A549 (cell line): ENCODE measurements at regions not wholly inside any gene's neighbourhood (a gene's known extent, or its start where the extent isn't known, plus 50 kb on each side); places are given as distances from the start of the nearest gene placed in this dataset.

Experiments
- ATAC-seq, 2 experiments: fragments of 200-7000 bp in 1 of 2; fragments of >200 bp in 1 of 2; cut with Nextera tagmentation in 1 of 2; cut with Tn5 transposase in 1 of 2; 3 replicates each; pipeline versions ENCODE4 v1.8.0 to v1.9.1; 2018 to 2020; ENCODE audit warnings: mild to moderate bottlenecking in 1 of 2, moderate library complexity in 1 of 2
- CTCF ChIA-PET: fragments of 300-600 bp; sonication (Branson Sonifier 250); formaldehyde crosslinking; extraction: SDS; loops from one replicate; lab custom pipeline; 2021; ENCODE audit warnings: antibody characterized with exemption, inconsistent platforms; lab: Yijun Ruan, JAX
- POLR2A ChIA-PET: fragments of 350-600 bp; formaldehyde crosslinking; extraction: SDS; loops from one replicate; lab custom pipeline; 2021; ENCODE audit warnings: antibody characterized with exemption, inconsistent platforms; lab: Yijun Ruan, JAX
- DNase-seq, 2 experiments: peaks; one replicate each; pipeline versions ENCODE4 v3.0.0 to v3.0.0-alpha.2; 2011 to 2016; ENCODE audit warnings: low read depth in 1 of 2, low spot score in 1 of 2
- FAIRE-seq: peaks from 2 replicates; lab custom pipeline; 2011; peaks lifted over from hg19 to GRCh38; lab: Jason Lieb, UNC
- H3K27ac ChIP-seq, 2 experiments: fragments of >200 bp; sonication (Bioruptor Twin); formaldehyde crosslinking; 3 replicates each; pipeline ENCODE4 v1.5.1; 2016 to 2017
- H3K4me1 ChIP-seq: fragments of >200 bp; sonication (Bioruptor Twin); formaldehyde crosslinking; 3 replicates; pipeline ENCODE4 v1.6.1; 2016
- H3K4me2 ChIP-seq: fragments of >200 bp; sonication (Bioruptor Twin); formaldehyde crosslinking; 3 replicates; pipeline ENCODE4 v1.6.1; 2016
- H3K4me3 ChIP-seq: fragments of >200 bp; sonication (Bioruptor Twin); formaldehyde crosslinking; 3 replicates; pipeline ENCODE4 v1.5.1; 2016
- H3K9me3 ChIP-seq: fragments of >200 bp; sonication (Bioruptor Twin); formaldehyde crosslinking; 3 replicates; pipeline ENCODE4 v1.6.1; 2016
- CEBPB ChIP-seq, 2 experiments: fragments of >200 bp in 1 of 2; sonication (Bioruptor Twin) in 1 of 2; formaldehyde crosslinking in 1 of 2; IDR thresholded peaks; 2 replicates each; pipeline ENCODE4 v1.6.1; 2012 to 2016
- CTCF ChIP-seq: fragments of >200 bp; sonication (Bioruptor Twin); formaldehyde crosslinking; IDR thresholded peaks from 3 replicates; pipeline ENCODE4 v1.5.1; 2016
- EHF ChIP-seq: fragments of 250-450 bp; sonication (Bioruptor Pico); IDR thresholded peaks from 2 replicates; pipeline ENCODE4 v1.5.0; 2020; ENCODE audit warnings: mild to moderate bottlenecking
- FOXS1 ChIP-seq: fragments of 250-450 bp; sonication (Bioruptor Pico); IDR thresholded peaks from 2 replicates; pipeline ENCODE4 v1.5.0; 2020; ENCODE audit warnings: mild to moderate bottlenecking, moderate library complexity
- GATA3 ChIP-seq: IDR thresholded peaks from 2 replicates; pipeline ENCODE4 v1.6.1; 2012; ENCODE audit warnings: borderline replicate concordance
- HMGXB4 ChIP-seq: fragments of 250-450 bp; sonication (Bioruptor Pico); IDR thresholded peaks from 2 replicates; pipeline ENCODE4 v1.5.0; 2021; ENCODE audit warnings: mild to moderate bottlenecking, moderate library complexity, borderline replicate concordance
- HOXA7 ChIP-seq: fragments of 250-450 bp; sonication (Bioruptor Pico); IDR thresholded peaks from 2 replicates; pipeline ENCODE4 v1.5.0; 2020; ENCODE audit warnings: mild to moderate bottlenecking, moderate library complexity
- HOXB5 ChIP-seq: fragments of 250-450 bp; sonication (Bioruptor Pico); IDR thresholded peaks from 2 replicates; pipeline ENCODE4 v1.5.0; 2020; ENCODE audit warnings: mild to moderate bottlenecking, moderate library complexity
- JUN ChIP-seq, 2 experiments: fragments of >200 bp; sonication (Bioruptor Twin); formaldehyde crosslinking; IDR thresholded peaks; 2 replicates in 1 of 2; 3 replicates in 1 of 2; pipeline ENCODE4 v1.6.1; 2016 to 2017
- KDM5A ChIP-seq: fragments of 200-600 bp; sonication (generic); IDR thresholded peaks from 2 replicates; pipeline ENCODE4 v1.6.1; 2016; ENCODE audit warnings: antibody characterized with exemption, mild to moderate bottlenecking
- MAZ ChIP-seq: fragments of 150-350 bp; IDR thresholded peaks from 2 replicates; pipeline ENCODE4 v1.6.1; 2014; ENCODE audit warnings: antibody characterized with exemption, low read depth, low read length, borderline replicate concordance
- NFE2L2 ChIP-seq: fragments of 150-350 bp; conservative IDR thresholded peaks from 2 replicates; pipeline ENCODE4 v1.6.1; 2014; ENCODE audit warnings: low read length
- NPAS2 ChIP-seq: fragments of 250-450 bp; sonication (Bioruptor Pico); IDR thresholded peaks from 2 replicates; pipeline ENCODE4 v1.8.0; 2022; ENCODE audit warnings: mild to moderate bottlenecking, moderate library complexity, borderline replicate concordance
- POLR2AphosphoS2 ChIP-seq: conservative IDR thresholded peaks from 2 replicates; pipeline ENCODE4 v1.6.1; 2012; ENCODE audit warnings: low read length, improper control_type of control experiment, inconsistent platforms
- RAD21 ChIP-seq, 2 experiments: fragments of >200 bp in 1 of 2; sonication (Bioruptor Twin) in 1 of 2; formaldehyde crosslinking in 1 of 2; IDR thresholded peaks in 1 of 2; conservative IDR thresholded peaks in 1 of 2; 2 replicates in 1 of 2; 3 replicates in 1 of 2; pipeline ENCODE4 v1.6.1; 2012 to 2018; ENCODE audit warnings: inconsistent platforms in 1 of 2
- RARB ChIP-seq: fragments of 250-450 bp; sonication (Bioruptor Pico); IDR thresholded peaks from 2 replicates; pipeline ENCODE4 v1.8.0; 2021; ENCODE audit warnings: mild to moderate bottlenecking, moderate library complexity
- RNF2 ChIP-seq: fragments of 200-600 bp; sonication (generic); IDR thresholded peaks from 2 replicates; pipeline ENCODE4 v1.6.1; 2016; ENCODE audit warnings: low read depth, mild to moderate bottlenecking, antibody characterized with exemption, moderate library complexity, borderline replicate concordance
- SREBF2 ChIP-seq: fragments of 450-650 bp; IDR thresholded peaks from 2 replicates; pipeline ENCODE4 v1.6.1; 2014; ENCODE audit warnings: mild to moderate bottlenecking, moderate library complexity
- USF2 ChIP-seq: fragments of 450-650 bp; IDR thresholded peaks from 2 replicates; pipeline ENCODE4 v1.6.1; 2014; ENCODE audit warnings: antibody characterized with exemption
- ZC3H11A ChIP-seq: fragments of 450-650 bp; IDR thresholded peaks from 2 replicates; pipeline ENCODE4 v1.6.1; 2014; ENCODE audit warnings: antibody characterized with exemption, mild to moderate bottlenecking
- ZFP36 ChIP-seq: fragments of 450-650 bp; IDR thresholded peaks from 2 replicates; pipeline ENCODE4 v1.6.1; 2014; ENCODE audit warnings: borderline replicate concordance; ENCODE audit not compliant: partially characterized antibody
- ZNF302 ChIP-seq: fragments of 250-450 bp; sonication (Bioruptor Pico); IDR thresholded peaks from 2 replicates; pipeline ENCODE4 v1.9.0; 2021; ENCODE audit warnings: inconsistent platforms, mild to moderate bottlenecking, moderate library complexity
- WGBS: methylation state at CpG from one replicate; pipeline ENCODE4 v1.1.6; 2017; ENCODE audit errors: missing lambda C conversion rate; 5-methylcytosine and 5-hydroxymethylcytosine counted together
- TF ChIP-seq, protein P1 (sequence below): IDR thresholded peaks from 2 replicates; pipeline ENCODE4 v1.6.1; 2012
- TF ChIP-seq, protein P2 (sequence below): IDR thresholded peaks from 2 replicates; pipeline ENCODE4 v1.6.1; 2012
- TF ChIP-seq, protein P3 (sequence below): fragments of >200 bp; sonication (Bioruptor Twin); formaldehyde crosslinking; IDR thresholded peaks from 3 replicates; pipeline ENCODE4 v1.6.1; 2016

DNA sequence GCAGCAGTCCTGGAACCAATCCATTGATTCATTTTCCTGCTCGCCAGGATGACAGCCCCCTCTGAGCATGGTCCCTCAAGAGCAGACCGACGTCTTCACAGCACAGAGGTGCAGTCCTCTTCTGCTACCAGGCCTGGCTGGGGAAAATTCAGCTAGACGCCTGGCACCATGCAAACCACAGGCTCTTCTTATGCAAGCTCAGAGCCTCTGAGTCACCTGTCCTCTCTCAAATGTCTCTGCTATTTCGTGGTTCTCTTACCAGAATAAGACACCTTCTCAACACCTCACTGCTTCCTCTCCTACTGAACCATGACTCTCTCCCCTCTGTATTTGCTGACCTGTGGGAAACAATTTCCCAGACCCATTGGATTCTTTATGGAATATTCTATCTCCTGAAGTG is 79.8 kb upstream of the CYRIA start:
- WGBS = 5% methylated on average over 5 of the region's 5 CpGs
- CTCF ChIA-PET = interaction anchor here (1.7 to 3.9 kb wide), 2 partner anchors 12 to 564 kb away, joined by 5 to 17 read pairs; no protein-coding TSS in a partner anchor
- POLR2A ChIA-PET = no interaction called here
- no peak overlapping the region for H3K4me3 ChIP-seq
- TF ChIP-seq, protein P1, sequence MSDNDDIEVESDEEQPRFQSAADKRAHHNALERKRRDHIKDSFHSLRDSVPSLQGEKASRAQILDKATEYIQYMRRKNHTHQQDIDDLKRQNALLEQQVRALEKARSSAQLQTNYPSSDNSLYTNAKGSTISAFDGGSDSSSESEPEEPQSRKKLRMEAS = no peak
- no peak for TF ChIP-seq SREBF2
- H3K4me2 ChIP-seq = no peak overlapping the region
- ATAC-seq = no peak
- no peak overlapping the region for H3K27ac ChIP-seq
- no peak for DNase-seq
- no peaks in the 10 kb centered on the region for H3K4me1 ChIP-seq
- no peak for FAIRE-seq
- no peaks in the 10 kb centered on the region for H3K9me3 ChIP-seq

DNA sequence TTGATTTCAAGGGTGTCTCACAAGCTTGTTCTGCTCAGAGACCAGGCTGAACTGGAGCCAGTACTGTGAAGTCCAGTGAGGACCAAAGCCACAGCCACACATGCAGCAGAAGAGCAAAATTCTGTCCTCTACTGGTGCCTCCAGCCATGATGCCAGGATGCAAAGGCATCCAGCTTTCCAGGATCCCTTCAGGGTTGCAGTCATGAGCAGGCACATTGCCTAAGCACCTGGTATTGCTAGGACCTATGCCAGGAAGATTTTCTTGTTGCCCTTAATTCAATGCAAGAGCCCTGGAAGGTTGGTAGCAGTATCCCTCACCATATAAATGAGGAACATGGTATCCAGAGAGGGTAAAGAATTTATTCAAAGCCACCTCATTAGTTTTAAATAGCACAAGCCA is 78.9 kb upstream of the CYRIA start:
- H3K4me2 ChIP-seq = no peak overlapping the region
- no peaks in the 10 kb centered on the region for H3K9me3 ChIP-seq
- FAIRE-seq = no peak
- H3K4me3 ChIP-seq = no peak overlapping the region
- no peaks in the 10 kb centered on the region for H3K4me1 ChIP-seq
- POLR2A ChIA-PET = no interaction called here
- ATAC-seq = no peak
- CTCF ChIA-PET = interaction anchor here (1.7 to 3.9 kb wide), 2 partner anchors 13 to 565 kb away, joined by 5 to 17 read pairs; no protein-coding TSS in a partner anchor
- DNase-seq = no peak
- H3K27ac ChIP-seq = no peak overlapping the region
- TF ChIP-seq FOXS1 (CRISPR knock-in tag) (no peak), EHF (CRISPR knock-in tag) (no peak), ZC3H11A (no peak), KDM5A (no peak), CEBPB (IDR thresholded peaks at IDR 0.05) (no peak), RAD21 (conservative IDR thresholded peaks at IDR 0.05 in 1 of 2, IDR thresholded peaks at IDR 0.05 in 1 of 2) (no peak), HOXB5 (CRISPR knock-in tag) (no peak), ZFP36 (no peak), POLR2AphosphoS2 (no peak)
- TF ChIP-seq, protein P2, sequence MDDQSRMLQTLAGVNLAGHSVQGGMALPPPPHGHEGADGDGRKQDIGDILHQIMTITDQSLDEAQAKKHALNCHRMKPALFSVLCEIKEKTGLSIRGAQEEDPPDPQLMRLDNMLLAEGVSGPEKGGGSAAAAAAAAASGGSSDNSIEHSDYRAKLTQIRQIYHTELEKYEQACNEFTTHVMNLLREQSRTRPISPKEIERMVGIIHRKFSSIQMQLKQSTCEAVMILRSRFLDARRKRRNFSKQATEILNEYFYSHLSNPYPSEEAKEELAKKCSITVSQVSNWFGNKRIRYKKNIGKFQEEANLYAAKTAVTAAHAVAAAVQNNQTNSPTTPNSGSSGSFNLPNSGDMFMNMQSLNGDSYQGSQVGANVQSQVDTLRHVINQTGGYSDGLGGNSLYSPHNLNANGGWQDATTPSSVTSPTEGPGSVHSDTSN = no peak
- TF ChIP-seq, all 56 proteins: peak for 0

DNA sequence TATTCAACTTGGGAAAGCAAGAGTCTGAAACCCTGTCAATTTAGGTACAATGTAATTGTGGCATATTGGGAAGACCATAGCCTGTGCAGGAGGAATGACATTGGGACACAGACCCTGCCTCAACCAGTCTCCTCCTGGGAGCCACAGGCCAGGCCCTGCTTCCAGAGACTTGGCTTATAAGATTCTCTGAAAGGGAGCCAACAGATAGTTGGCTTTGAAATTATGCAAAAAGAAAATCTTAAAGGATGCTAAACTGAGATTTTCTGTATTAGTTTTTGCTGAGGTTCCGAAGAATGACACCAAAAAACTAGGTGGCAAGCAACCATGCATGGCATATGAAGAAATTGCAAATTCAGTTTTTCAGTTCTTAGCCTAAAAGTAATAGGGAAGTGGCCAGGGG is 76.4 kb upstream of the CYRIA start:
- ChIA-PET CTCF (interaction anchor here (0.8 to 1.1 kb wide), 2 partner anchors 15 to 128 kb away, joined by 3 to 4 read pairs; no protein-coding TSS in a partner anchor), POLR2A (no interaction called here)
- no peak for FAIRE-seq
- no peak for ATAC-seq
- DNase-seq = no peak
- Histone ChIP-seq H3K9me3 (no peaks in the 10 kb centered on the region), H3K4me2 (no peak overlapping the region), H3K27ac (no peak overlapping the region), H3K4me3 (no peak overlapping the region), H3K4me1 (no peaks in the 10 kb centered on the region)
- TF ChIP-seq GATA3 (no peak), ZNF302 (no peak), RNF2 (no peak), RAD21 (conservative IDR thresholded peaks at IDR 0.05 in 1 of 2, IDR thresholded peaks at IDR 0.05 in 1 of 2) (no peak), JUN (IDR thresholded peaks at IDR 0.05) (no peak), CTCF (no peak), USF2 (no peak), HMGXB4 (CRISPR knock-in tag) (no peak), NPAS2 (no peak), MAZ (no peak), HOXB5 (CRISPR knock-in tag) (no peak), NFE2L2 (no peak), RARB (no peak), HOXA7 (no peak)
- TF ChIP-seq, protein P3, sequence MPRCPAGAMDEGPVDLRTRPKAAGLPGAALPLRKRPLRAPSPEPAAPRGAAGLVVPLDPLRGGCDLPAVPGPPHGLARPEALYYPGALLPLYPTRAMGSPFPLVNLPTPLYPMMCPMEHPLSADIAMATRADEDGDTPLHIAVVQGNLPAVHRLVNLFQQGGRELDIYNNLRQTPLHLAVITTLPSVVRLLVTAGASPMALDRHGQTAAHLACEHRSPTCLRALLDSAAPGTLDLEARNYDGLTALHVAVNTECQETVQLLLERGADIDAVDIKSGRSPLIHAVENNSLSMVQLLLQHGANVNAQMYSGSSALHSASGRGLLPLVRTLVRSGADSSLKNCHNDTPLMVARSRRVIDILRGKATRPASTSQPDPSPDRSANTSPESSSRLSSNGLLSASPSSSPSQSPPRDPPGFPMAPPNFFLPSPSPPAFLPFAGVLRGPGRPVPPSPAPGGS = no peak
- TF ChIP-seq, protein P2 = no peak
- WGBS = 0% methylated on average over 1 of the region's 1 CpG
